ENCODE measurements at regions not wholly inside any gene's neighbourhood (a gene's known extent, or its start where the extent isn't known, plus 50 kb on each side); places are given as distances from the start of the nearest gene placed in this dataset.

DNA sequence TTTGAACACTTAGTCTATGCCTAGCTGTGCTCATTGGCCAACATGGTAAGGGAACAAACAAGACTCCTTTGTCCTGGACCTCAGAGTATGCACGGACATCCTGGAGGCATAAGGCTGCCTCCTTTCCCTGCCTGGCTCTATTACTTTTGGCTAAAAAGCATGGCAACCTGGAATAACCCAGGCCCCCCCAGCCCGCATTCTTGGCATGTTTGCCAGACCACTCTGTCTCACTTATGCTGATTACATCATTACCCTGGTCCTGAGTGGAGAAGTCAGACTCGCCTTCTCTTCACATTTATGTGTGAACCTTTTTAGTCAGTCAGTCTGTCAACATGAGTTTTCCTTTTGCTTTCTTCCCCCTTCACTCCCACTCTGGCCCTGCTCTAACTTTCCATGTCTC, 58.0 kb upstream of the ELK3 start:
- DNase-seq = no peak

DNA sequence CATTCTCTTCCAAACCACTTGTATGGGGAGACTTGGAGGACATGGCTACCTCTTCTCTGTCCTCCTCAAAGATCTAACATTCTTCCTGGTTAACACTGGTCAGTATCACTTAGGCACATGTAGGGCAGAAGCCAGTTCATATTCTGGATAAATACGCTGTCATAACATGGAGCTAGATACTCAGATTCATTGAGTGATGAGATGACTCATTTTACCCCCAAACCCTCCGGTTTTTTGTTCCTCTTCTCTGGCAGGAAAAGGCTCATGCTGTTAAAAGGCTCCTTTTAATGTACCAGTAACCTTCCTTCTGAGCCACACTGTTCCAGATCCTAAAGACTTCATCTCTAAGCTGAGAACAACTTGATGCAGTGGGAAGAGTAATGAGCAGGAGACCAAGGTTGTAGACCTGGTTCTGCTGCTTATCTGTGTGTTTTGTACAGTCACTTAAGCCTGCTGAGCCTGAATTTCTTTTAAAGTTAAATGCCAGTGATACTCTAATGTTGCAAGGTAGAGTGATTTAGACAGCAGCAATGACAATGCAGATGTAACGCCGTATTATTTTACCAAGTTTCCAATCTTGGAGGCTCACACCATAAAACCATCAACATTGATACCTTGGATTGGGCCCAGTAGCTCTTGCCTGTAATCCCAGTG, 57.3 kb upstream of the ELK3 start:
- peak; percentile 44 for DNase-seq

DNA sequence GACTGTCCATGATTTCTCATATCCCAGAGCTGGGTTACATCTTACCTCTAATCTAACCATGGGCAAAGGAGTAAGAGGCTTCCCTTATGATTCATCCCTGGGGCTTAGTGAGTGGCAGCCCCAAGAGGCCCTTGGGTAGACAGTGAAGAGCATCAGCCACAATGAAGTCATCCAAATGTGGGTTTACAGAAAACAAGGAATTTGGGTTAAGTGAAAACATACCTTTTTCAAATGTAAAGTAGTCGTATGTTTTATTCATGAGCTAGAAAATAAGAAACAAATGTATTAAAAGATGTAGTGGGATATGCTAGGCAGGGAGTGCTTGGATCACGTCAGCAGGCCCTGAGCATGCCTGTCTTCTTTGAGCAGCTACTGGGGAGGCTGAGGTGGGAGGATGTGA, 54.0 kb upstream of the ELK3 start:
- DNase-seq = no peak

DNA sequence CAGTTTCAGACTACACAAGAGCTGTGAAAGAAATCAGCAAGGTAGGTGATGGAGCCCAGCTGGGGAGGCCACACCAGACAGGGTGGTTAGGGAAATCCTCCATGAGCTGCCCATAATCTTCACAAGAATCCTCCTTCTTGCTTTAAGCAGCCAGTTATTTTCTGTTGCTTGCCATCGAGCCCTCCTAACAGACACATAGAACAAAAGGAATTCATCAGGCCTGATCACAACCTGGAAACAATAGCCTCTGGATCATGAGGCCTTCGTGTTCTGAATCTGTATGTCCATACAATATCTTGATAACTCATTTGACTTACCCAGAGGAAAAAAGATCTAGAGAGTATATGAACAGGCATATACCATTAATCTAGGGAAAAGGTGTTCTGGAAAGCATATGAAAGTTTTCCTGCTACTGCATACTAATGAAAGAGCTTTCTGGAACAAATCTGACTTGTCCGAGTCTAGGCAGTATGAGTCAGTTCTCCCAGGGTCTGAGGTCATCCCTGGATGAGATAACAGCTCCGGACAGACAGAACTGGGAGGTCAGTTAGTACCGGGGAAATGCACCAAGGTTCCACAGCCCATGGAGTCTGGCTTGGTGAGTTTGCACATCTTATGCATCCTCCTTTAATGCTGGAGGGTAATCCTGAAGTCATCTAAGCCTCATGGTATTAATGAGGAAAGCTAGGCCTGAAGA, 52.8 kb upstream of the ELK3 start:
- DNase-seq = no peak

DNA sequence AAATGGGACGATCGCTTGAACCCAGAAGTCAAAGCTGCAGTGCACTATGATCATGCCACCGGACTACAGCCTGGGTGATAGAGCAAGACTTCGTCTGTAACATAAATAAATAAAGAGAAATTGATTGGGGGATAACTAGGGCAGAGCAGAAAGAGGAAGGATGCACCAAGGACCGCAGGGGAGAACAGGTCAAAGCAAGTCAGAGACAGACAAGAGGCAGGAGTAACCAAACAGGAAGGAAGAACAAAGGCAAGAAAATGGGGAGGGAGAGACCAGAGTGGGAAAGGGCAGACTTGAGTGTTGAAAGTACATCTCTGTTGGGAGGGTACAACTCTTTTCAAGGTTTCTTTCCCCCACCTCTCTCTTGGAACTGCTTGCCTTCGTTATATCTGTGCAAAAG, 50.8 kb upstream of the ELK3 start:
- DNase-seq = no peak

DNA sequence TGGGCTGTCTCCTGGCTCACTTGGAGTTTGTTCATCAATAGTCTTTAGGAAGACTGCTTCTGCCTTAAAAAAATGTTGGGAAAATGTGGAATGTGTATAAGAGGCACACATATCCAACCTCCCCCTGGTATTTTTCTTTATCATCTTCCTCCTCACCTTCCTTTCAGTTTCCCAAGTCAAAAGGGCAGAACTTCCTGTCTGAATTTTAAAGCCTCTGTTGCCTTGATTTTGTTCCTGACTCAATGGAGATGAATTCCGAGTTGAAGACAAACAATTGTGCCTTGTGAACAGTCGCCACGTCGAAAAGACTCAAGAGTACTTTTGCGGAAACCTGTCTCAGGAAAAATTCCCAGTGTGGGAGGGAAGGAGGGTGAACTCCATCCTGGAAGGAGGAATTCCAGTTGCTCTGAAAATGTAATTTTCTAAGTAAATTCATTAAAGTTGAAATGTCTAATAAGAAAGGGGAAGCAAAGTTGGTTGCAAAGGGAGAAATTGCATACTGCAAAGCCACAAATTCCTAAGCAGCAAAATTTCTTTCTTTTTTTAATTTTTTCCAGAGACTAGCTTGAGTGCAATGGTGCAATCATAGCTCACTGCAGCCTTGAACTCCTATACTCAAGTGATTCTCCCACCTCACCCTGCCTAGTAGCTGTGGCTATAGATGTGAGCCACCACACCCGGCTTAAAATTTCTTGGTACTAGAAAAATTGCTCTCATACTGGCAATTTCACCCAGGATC, 50.2 kb upstream of the ELK3 start:
- no peak for DNase-seq

All from activated CD4-positive, alpha-beta T cell treated with anti-CD3 and anti-CD28 coated beads, Interleukin-2, amount 50 U/mL, for 16 hours (primary cell).